ENCODE measurements at regions not wholly inside any gene's neighbourhood (a gene's known extent, or its start where the extent isn't known, plus 50 kb on each side); places are given as distances from the start of the nearest gene placed in this dataset.

- Histone ChIP-seq H3K27me3 (ENCODE audit: insufficient read depth, poor library complexity, severe bottlenecking) (peaks cover 96% of the 10 kb centered on the region), H3K4me1 (ENCODE audit: insufficient read depth, poor library complexity, severe bottlenecking) (no peaks in the 10 kb centered on the region), H3K27ac (ENCODE audit: poor library complexity, severe bottlenecking) (no peak overlapping the region), H3K4me3 (ENCODE audit: severe bottlenecking) (no peak overlapping the region), H3K9me3 (ENCODE audit: severe bottlenecking) (no peaks in the 10 kb centered on the region), H3K36me3 (ENCODE audit: low read depth) (no peaks in the 10 kb centered on the region)
- no peak for TF ChIP-seq CTCF (IDR thresholded peaks at IDR 0.05; ENCODE audit: poor library complexity, severe bottlenecking)
- ATAC-seq (ENCODE audit: low read depth) (no peak), DNase-seq (ENCODE audit: low spot score) (no peak)
These were observed 418.2 kb downstream of the VRK1 start for GRCh38 chr14:97215263-97215969.

GRCh38 chr14:97217111-97217885, 420.1 kb downstream of the VRK1 start:
- Histone ChIP-seq H3K4me3 (ENCODE audit: severe bottlenecking) (no peak overlapping the region), H3K36me3 (ENCODE audit: low read depth) (no peaks in the 10 kb centered on the region), H3K9me3 (ENCODE audit: severe bottlenecking) (no peaks in the 10 kb centered on the region), H3K4me1 (ENCODE audit: insufficient read depth, poor library complexity, severe bottlenecking) (no peaks in the 10 kb centered on the region), H3K27ac (ENCODE audit: poor library complexity, severe bottlenecking) (no peak overlapping the region), H3K27me3 (ENCODE audit: insufficient read depth, poor library complexity, severe bottlenecking) (peaks cover 85% of the 10 kb centered on the region)
- TF ChIP-seq CTCF (IDR thresholded peaks at IDR 0.05; ENCODE audit: poor library complexity, severe bottlenecking) = no peak
- no peak for DNase-seq (ENCODE audit: low spot score)
- ATAC-seq (ENCODE audit: low read depth) = no peak

GRCh38 chr14:97218274-97218673, 421.1 kb downstream of the VRK1 start:
- Histone ChIP-seq H3K4me3 (ENCODE audit: severe bottlenecking) (no peak overlapping the region), H3K4me1 (ENCODE audit: insufficient read depth, poor library complexity, severe bottlenecking) (no peaks in the 10 kb centered on the region), H3K27ac (ENCODE audit: poor library complexity, severe bottlenecking) (no peak overlapping the region), H3K27me3 (ENCODE audit: insufficient read depth, poor library complexity, severe bottlenecking) (peaks cover 82% of the 10 kb centered on the region), H3K36me3 (ENCODE audit: low read depth) (no peaks in the 10 kb centered on the region), H3K9me3 (ENCODE audit: severe bottlenecking) (no peaks in the 10 kb centered on the region)
- ATAC-seq (ENCODE audit: low read depth) (no peak), DNase-seq (ENCODE audit: low spot score) (no peak)
- TF ChIP-seq CTCF (IDR thresholded peaks at IDR 0.05; ENCODE audit: poor library complexity, severe bottlenecking) = no peak

- Histone ChIP-seq H3K9me3 (ENCODE audit: severe bottlenecking) (no peaks in the 10 kb centered on the region), H3K27ac (ENCODE audit: poor library complexity, severe bottlenecking) (no peak overlapping the region), H3K36me3 (ENCODE audit: low read depth) (no peaks in the 10 kb centered on the region), H3K4me3 (ENCODE audit: severe bottlenecking) (peak overlapping the region; percentile 3), H3K27me3 (ENCODE audit: insufficient read depth, poor library complexity, severe bottlenecking) (peaks cover 76% of the 10 kb centered on the region), H3K4me1 (ENCODE audit: insufficient read depth, poor library complexity, severe bottlenecking) (no peaks in the 10 kb centered on the region)
- DNase-seq (ENCODE audit: low spot score) = no peak
- no peak for TF ChIP-seq CTCF (IDR thresholded peaks at IDR 0.05; ENCODE audit: poor library complexity, severe bottlenecking)
- peak; percentile 38; the same call in 2 of the 3 replicates for ATAC-seq (ENCODE audit: low read depth)
These were observed 421.7 kb downstream of the VRK1 start for GRCh38 chr14:97218691-97219430.

Measured in RWPE2 (cell line).